Thoracic aorta (tissue), 2 donors: ENCODE measurements at regions not wholly inside any gene's neighbourhood (a gene's known extent, or its start where the extent isn't known, plus 50 kb on each side); places are given as distances from the start of the nearest gene placed in this dataset.

Experiments
- ATAC-seq: fragments of 150-250 bp; one replicate; pipeline ENCODE4 v1.8.0; 2017; ENCODE audit warnings: low read depth; ENCODE audit not compliant: insufficient number of reproducible peaks, low FRiP score
- DNase-seq: peaks from one replicate; pipeline ENCODE4 v3.0.0-alpha.2; 2020; ENCODE audit warnings: low spot score
- H3K27ac ChIP-seq, 2 donors: fragments of 200-600 bp; sonication (generic); 1 replicate in 1 of 2; 2 replicates in 1 of 2; pipeline ENCODE4 v1.5.1; 2016; ENCODE audit warnings: mild to moderate bottlenecking in 2 of 2, moderate library complexity in 2 of 2
- H3K27me3 ChIP-seq: fragments of 200-600 bp; sonication (generic); replicated peaks from 2 replicates; pipeline ENCODE4 v1.6.0; 2016; ENCODE audit warnings: mild to moderate bottlenecking; ENCODE audit not compliant: insufficient read depth
- H3K36me3 ChIP-seq: fragments of 200-600 bp; sonication (generic); one replicate; pipeline ENCODE4 v1.5.1; 2016
- H3K4me1 ChIP-seq, 2 donors: fragments of 200-600 bp; sonication (generic); 1 replicate in 1 of 2; 2 replicates in 1 of 2; pipeline versions ENCODE4 v1.5.1 to v1.6.0; 2016; ENCODE audit warnings: low read depth in 2 of 2, mild to moderate bottlenecking in 1 of 2; ENCODE audit not compliant: control insufficient read depth in 1 of 2
- H3K4me3 ChIP-seq: fragments of 200-600 bp; sonication (generic); 2 replicates; pipeline ENCODE4 v1.5.1; 2016; ENCODE audit warnings: mild to moderate bottlenecking
- H3K9me3 ChIP-seq: fragments of 200-600 bp; sonication (generic); 2 replicates; pipeline ENCODE4 v1.5.1; 2016
- CTCF ChIP-seq: fragments of 200-600 bp; sonication (generic); IDR thresholded peaks from one replicate; pipeline ENCODE4 v1.5.1; 2019; ENCODE audit warnings: antibody characterized with exemption

- no peak for TF ChIP-seq CTCF
- no peaks in the 10 kb centered on the region for H3K36me3 ChIP-seq
- DNase-seq (no peak), ATAC-seq (no peak)
- H3K9me3 ChIP-seq = no peaks in the 10 kb centered on the region
- no peaks in the 10 kb centered on the region for H3K27me3 ChIP-seq
- no peak overlapping the region for H3K27ac ChIP-seq
- no peaks in the 10 kb centered on the region for H3K4me1 ChIP-seq
- no peak overlapping the region for H3K4me3 ChIP-seq
Observed at GRCh38 chr2:41854227-41854626, 193.6 kb upstream of the PKDCC start.

GRCh38 chr2:41856946-41857345 lies 190.9 kb upstream of the PKDCC start:
- H3K9me3 ChIP-seq = no peaks in the 10 kb centered on the region
- DNase-seq (no peak), ATAC-seq (no peak)

GRCh38 chr2:41859615-41860514 lies 188.0 kb upstream of the PKDCC start:
- ATAC-seq = no peak
- no peaks in the 10 kb centered on the region for H3K4me1 ChIP-seq
- H3K9me3 ChIP-seq = no peaks in the 10 kb centered on the region
- no peak overlapping the region for H3K27ac ChIP-seq
- H3K36me3 ChIP-seq = no peaks in the 10 kb centered on the region
- TF ChIP-seq CTCF = no peak
- no peak overlapping the region for H3K4me3 ChIP-seq
- no peak for DNase-seq
- H3K27me3 ChIP-seq = no peaks in the 10 kb centered on the region

More at GRCh38 chr2:41856946-41857345, 190.9 kb upstream of the PKDCC start:
- H3K27ac ChIP-seq = no peak overlapping the region
- no peak for TF ChIP-seq CTCF
- no peak overlapping the region for H3K4me3 ChIP-seq
- H3K36me3 ChIP-seq = no peaks in the 10 kb centered on the region
- no peaks in the 10 kb centered on the region for H3K27me3 ChIP-seq
- H3K4me1 ChIP-seq = no peaks in the 10 kb centered on the region

- TF ChIP-seq CTCF = no peak
- H3K36me3 ChIP-seq = no peaks in the 10 kb centered on the region
- no peaks in the 10 kb centered on the region for H3K9me3 ChIP-seq
- H3K4me1 ChIP-seq = no peaks in the 10 kb centered on the region
- no peak overlapping the region for H3K4me3 ChIP-seq
- no peak for DNase-seq
- no peaks in the 10 kb centered on the region for H3K27me3 ChIP-seq
- no peak overlapping the region for H3K27ac ChIP-seq
- no peak for ATAC-seq
Observed at GRCh38 chr2:41863062-41863461, 184.8 kb upstream of the PKDCC start.

GRCh38 chr2:41865263-41865662 lies 182.6 kb upstream of the PKDCC start:
- ATAC-seq = no peak

More at GRCh38 chr2:41865263-41865662, 182.6 kb upstream of the PKDCC start:
- no peak for DNase-seq
- Histone ChIP-seq H3K4me3 (no peak overlapping the region), H3K27me3 (no peaks in the 10 kb centered on the region), H3K36me3 (no peaks in the 10 kb centered on the region), H3K9me3 (no peaks in the 10 kb centered on the region), H3K27ac (no peak overlapping the region), H3K4me1 (peaks cover 0 to 3% of the 10 kb centered on the region in 2 donors)
- no peak for TF ChIP-seq CTCF
